Right lobe of liver (tissue), 6 donors: ENCODE measurements at regions not wholly inside any gene's neighbourhood (a gene's known extent, or its start where the extent isn't known, plus 50 kb on each side); places are given as distances from the start of the nearest gene placed in this dataset.
A peak's percentile ranks its signal among the peaks of the same experiment; 100 is the strongest.

Experiments
- ATAC-seq, 4 donors: fragments of 200-7000 bp; cut with Tn5 transposase; one replicate each; pipeline ENCODE4 v1.9.1; 2020; ENCODE audit warnings: mild to moderate bottlenecking in 4 of 4, moderate library complexity in 4 of 4
- DNase-seq, 3 donors: peaks; one replicate each; pipeline ENCODE4 v3.0.0-alpha.2; 2020
- H3K27ac ChIP-seq, 3 donors: fragments of 200-600 bp; one replicate each; pipeline ENCODE4 v1.8.0; 2022
- H3K27me3 ChIP-seq, 2 donors: fragments of 200-600 bp; one replicate each; pipeline ENCODE4 v1.8.0; 2022
- H3K36me3 ChIP-seq, 4 donors: fragments of 200-600 bp; sonication (generic) in 1 of 4; one replicate each; pipeline versions ENCODE4 v1.5.1 to v1.8.0; 2017 to 2022; ENCODE audit warnings: control low read depth in 1 of 4
- H3K4me1 ChIP-seq, 4 donors: fragments of 200-600 bp; sonication (generic) in 1 of 4; one replicate each; pipeline versions ENCODE4 v1.5.1 to v1.8.0; 2017 to 2022; ENCODE audit warnings: control low read depth in 1 of 4
- H3K4me3 ChIP-seq, 3 donors: fragments of 200-600 bp; one replicate each; pipeline ENCODE4 v1.8.0; 2022
- H3K9me3 ChIP-seq, 4 donors: fragments of 200-600 bp; sonication (generic) in 1 of 4; one replicate each; pipeline versions ENCODE4 v1.5.1 to v1.8.0; 2017 to 2022; ENCODE audit warnings: control low read depth in 1 of 4
- POLR2A ChIP-seq: fragments of 450-650 bp; IDR thresholded peaks from one replicate; pipeline ENCODE4 v1.6.1; 2017; ENCODE audit warnings: antibody characterized with exemption, mild to moderate bottlenecking
- WGBS: methylation state at CpG from one replicate; pipeline ENCODE4 v1.1.6; 2018; ENCODE audit warnings: low coverage, low lambda C conversion rate; ENCODE audit not compliant: insufficient coverage; ENCODE audit errors: missing lambda C conversion rate; 5-methylcytosine and 5-hydroxymethylcytosine counted together
- intact Hi-C, 2 donors: fragments of 100-400 bp; cut with DNase I; formaldehyde crosslinking; loops; one replicate each; pipeline versions ENCODE4 v1.11.2 to v1.14.1; 2022
- TF ChIP-seq, protein P1 (sequence below), 4 donors: fragments of 200-600 bp in 3 of 4; fragments of 450-650 bp in 1 of 4; IDR thresholded peaks; one replicate each; pipeline versions ENCODE4 v1.5.1 to v1.8.0; 2016 to 2022; ENCODE audit warnings: antibody characterized with exemption in 4 of 4, mild to moderate bottlenecking in 2 of 4
- donor health status: DM: no; HTN: yes; CAD: no.
- donor health status: DM: no; HTN: no; CAD: no.
- donor health status: DM: no; HTN: no; CAD: no.
- donor health status: DM: no; HTN: yes; CAD: no.
- donor health status: DM: no; HTN: yes; CAD: no.

DNA sequence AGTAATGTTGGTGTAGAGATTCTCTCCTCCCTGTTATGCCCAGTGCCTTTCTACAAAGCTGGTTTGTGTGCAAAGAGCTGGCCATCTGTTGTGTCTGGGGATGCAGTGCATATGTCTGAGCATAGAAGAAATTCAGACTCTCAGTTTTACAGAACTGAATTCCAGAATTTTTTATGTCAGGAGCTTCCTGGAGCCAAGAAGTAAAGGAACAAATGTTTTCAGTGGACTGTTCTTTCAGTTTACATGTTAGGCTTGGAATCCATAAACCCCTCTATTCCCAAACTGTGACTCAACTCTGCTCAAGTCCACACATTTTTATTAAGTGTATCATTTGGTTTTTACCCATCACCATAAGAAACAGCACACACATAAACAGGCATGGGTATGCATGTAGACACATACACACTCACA is 366.0 kb downstream of the BRINP1 start:
- H3K27ac ChIP-seq: no peak overlapping the region
- ATAC-seq (no peak), DNase-seq (no peak)
- H3K4me1 ChIP-seq: peaks cover 0 to 5% (median 0%) of the 10 kb centered on the region in 4 donors
- intact Hi-C loops: no loop called here
- no peaks in the 10 kb centered on the region for H3K9me3 ChIP-seq
- H3K36me3 ChIP-seq: no peaks in the 10 kb centered on the region
- H3K27me3 ChIP-seq: no peaks in the 10 kb centered on the region
- H3K4me3 ChIP-seq: no peak overlapping the region
- TF ChIP-seq, protein P1, sequence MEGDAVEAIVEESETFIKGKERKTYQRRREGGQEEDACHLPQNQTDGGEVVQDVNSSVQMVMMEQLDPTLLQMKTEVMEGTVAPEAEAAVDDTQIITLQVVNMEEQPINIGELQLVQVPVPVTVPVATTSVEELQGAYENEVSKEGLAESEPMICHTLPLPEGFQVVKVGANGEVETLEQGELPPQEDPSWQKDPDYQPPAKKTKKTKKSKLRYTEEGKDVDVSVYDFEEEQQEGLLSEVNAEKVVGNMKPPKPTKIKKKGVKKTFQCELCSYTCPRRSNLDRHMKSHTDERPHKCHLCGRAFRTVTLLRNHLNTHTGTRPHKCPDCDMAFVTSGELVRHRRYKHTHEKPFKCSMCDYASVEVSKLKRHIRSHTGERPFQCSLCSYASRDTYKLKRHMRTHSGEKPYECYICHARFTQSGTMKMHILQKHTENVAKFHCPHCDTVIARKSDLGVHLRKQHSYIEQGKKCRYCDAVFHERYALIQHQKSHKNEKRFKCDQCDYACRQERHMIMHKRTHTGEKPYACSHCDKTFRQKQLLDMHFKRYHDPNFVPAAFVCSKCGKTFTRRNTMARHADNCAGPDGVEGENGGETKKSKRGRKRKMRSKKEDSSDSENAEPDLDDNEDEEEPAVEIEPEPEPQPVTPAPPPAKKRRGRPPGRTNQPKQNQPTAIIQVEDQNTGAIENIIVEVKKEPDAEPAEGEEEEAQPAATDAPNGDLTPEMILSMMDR (IDR thresholded peaks at IDR 0.05): no peak
- no peak for TF ChIP-seq POLR2A

DNA sequence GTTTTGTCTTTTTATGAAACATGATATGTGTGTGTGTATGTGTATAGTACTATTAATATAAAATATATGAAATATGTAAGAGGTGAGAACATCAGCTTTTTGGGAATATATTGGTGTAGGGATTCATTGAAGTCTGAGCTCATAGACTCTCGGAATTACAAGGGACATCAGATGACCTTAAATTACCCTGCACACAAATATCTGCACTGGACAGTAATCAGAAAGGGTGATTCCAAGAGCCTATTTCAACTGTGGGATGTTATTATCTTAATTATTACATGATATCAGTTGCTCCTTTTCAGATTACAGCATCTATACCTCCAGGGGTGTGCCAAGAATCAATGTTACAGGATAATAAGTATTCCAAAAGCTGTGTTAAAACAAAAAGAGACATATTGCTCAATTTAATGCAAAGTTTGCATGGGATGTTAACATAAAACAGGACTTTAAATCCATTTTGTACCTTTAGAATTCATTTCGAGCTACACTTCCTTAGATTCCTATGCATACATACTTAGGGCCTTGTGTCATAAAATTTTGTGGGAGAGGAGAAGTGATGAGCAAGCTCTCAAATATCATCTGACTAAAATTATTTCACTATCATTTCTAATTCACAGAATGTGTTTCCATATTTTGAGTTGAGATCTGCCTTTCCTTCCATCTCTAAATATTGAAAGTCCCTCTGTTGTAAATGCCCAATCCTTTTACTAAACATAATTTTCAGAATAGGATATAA is 365.2 kb downstream of the BRINP1 start:
- DNase-seq (no peak), ATAC-seq (no peak)
- Histone ChIP-seq H3K9me3 (no peaks in the 10 kb centered on the region), H3K27ac (no peak overlapping the region), H3K4me1 (peaks cover 0 to 5% (median 0%) of the 10 kb centered on the region in 4 donors), H3K36me3 (no peaks in the 10 kb centered on the region), H3K27me3 (no peaks in the 10 kb centered on the region), H3K4me3 (no peak overlapping the region)
- intact Hi-C loops: no loop called here
- WGBS: 59% methylated on average over 2 of the region's 2 CpGs
- no peak for TF ChIP-seq POLR2A
- TF ChIP-seq, protein P1 (IDR thresholded peaks at IDR 0.05): no peak

DNA sequence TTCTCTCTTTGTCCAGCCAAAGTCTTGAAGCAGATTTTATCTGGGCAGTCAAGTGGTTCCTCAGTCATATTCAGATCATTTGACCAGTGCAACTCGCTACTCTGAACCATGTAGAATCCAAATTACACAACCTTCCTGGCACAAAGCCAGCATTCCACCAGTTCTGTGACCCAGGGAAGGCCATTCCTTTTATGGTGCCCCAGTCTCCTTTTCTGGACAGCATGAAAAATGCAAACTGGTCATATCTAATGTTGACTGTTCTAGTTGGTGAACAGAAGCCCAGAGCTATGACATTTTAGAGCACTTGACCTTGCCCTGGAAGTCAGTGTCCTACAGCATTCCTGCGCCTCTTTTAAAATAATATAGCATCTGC is 364.6 kb downstream of the BRINP1 start:
- H3K36me3 ChIP-seq: no peaks in the 10 kb centered on the region
- H3K9me3 ChIP-seq: no peaks in the 10 kb centered on the region
- DNase-seq: peak; percentile 39 to 81 (median 50)
- TF ChIP-seq, protein P1 (IDR thresholded peaks at IDR 0.05): no peak
- TF ChIP-seq POLR2A: no peak
- intact Hi-C loops: no loop called here
- no peaks in the 10 kb centered on the region for H3K27me3 ChIP-seq
- peak overlapping the region in 1 of 3 donors; percentile 50 for H3K27ac ChIP-seq
- H3K4me3 ChIP-seq: no peak overlapping the region
- 10% methylated on average over 2 of the region's 2 CpGs for WGBS
- H3K4me1 ChIP-seq: peaks cover 0 to 5% (median 0%) of the 10 kb centered on the region in 4 donors
- ATAC-seq: peak; percentile 71 to 94 (median 90)

DNA sequence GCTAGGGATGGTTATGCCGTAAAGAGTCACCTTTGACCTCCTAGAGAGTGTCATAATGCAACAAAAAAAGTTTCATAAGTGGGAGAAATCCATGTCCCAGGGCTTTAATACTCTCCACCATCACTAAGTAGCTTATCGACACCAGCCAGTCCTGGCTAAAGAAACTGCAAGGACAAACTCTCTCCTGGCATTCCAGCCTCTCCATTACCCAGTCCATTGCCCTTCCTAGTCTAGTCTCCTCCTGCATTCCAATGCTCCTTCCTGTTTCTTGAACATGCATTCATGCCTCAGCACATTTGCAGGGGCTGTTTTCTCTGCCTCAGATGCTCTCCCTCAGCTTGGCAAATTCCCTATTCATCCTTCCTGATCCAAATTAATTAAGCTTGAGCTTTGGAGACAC is 364.1 kb downstream of the BRINP1 start:
- intact Hi-C loops: no loop called here
- 50% methylated on average over 2 of the region's 2 CpGs for WGBS
- DNase-seq (no peak), ATAC-seq (peak in 1 of 4 donors; percentile 11)
- H3K4me1 ChIP-seq: peaks cover 0 to 5% (median 0%) of the 10 kb centered on the region in 4 donors
- no peaks in the 10 kb centered on the region for H3K36me3 ChIP-seq
- H3K27me3 ChIP-seq: no peaks in the 10 kb centered on the region
- H3K9me3 ChIP-seq: no peaks in the 10 kb centered on the region
- H3K4me3 ChIP-seq: no peak overlapping the region
- peak overlapping the region in 1 of 3 donors; percentile 50 for H3K27ac ChIP-seq
- TF ChIP-seq, protein P1 (IDR thresholded peaks at IDR 0.05): no peak
- TF ChIP-seq POLR2A: no peak
